A549 (cell line): ENCODE measurements at regions not wholly inside any gene's neighbourhood (a gene's known extent, or its start where the extent isn't known, plus 50 kb on each side); places are given as distances from the start of the nearest gene placed in this dataset.

ENCODE experiments used
- CTCF ChIP-seq: fragments of >200 bp; sonication (Bioruptor Twin); formaldehyde crosslinking; IDR thresholded peaks from 3 replicates; pipeline ENCODE4 v1.5.1; 2016
- JUN ChIP-seq, 2 experiments: fragments of >200 bp; sonication (Bioruptor Twin); formaldehyde crosslinking; IDR thresholded peaks; 2 replicates in 1 of 2; 3 replicates in 1 of 2; pipeline ENCODE4 v1.6.1; 2016 to 2017
- MAX ChIP-seq: IDR thresholded peaks from 2 replicates; pipeline ENCODE4 v1.6.1; 2012
- POLR2A ChIP-seq: IDR thresholded peaks from 2 replicates; pipeline ENCODE4 v1.6.1; 2012; ENCODE audit warnings: mild to moderate bottlenecking, low read length
- ZNF302 ChIP-seq: fragments of 250-450 bp; sonication (Bioruptor Pico); IDR thresholded peaks from 2 replicates; pipeline ENCODE4 v1.9.0; 2021; ENCODE audit warnings: inconsistent platforms, mild to moderate bottlenecking, moderate library complexity
- TF ChIP-seq, protein P1 (sequence below): IDR thresholded peaks from 2 replicates; pipeline ENCODE4 v1.6.1; 2012; ENCODE audit warnings: low read depth, borderline replicate concordance

DNA sequence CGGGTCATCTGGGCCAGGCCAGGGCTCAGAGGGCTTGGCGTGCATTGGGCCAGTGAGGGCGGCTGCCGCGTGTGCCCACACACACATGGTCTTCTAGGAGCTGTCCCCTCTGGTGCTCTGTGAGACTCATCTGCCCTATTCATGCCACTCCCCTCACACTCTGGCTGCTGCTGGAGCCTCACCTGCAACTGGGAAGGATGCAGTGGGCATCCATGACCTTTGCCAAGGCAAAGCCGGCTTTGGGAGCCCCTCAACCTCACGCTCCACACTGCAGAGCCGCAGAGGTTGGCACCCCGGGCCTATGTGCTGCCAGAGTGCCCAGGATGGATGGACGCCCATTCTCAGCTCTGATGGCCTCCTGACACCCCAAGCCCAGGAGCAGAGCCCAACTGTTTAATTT, 330.2 kb upstream of the SALL3 start:
- no peak for TF ChIP-seq CTCF
- TF ChIP-seq, protein P1, sequence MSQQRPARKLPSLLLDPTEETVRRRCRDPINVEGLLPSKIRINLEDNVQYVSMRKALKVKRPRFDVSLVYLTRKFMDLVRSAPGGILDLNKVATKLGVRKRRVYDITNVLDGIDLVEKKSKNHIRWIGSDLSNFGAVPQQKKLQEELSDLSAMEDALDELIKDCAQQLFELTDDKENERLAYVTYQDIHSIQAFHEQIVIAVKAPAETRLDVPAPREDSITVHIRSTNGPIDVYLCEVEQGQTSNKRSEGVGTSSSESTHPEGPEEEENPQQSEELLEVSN = no peak
- TF ChIP-seq POLR2A = no peak
- TF ChIP-seq ZNF302 (CRISPR knock-in tag) = no peak
- no peak for TF ChIP-seq MAX
- no peak for TF ChIP-seq JUN (IDR thresholded peaks at IDR 0.05)
